C4-2B (cell line): ENCODE measurements at regions not wholly inside any gene's neighbourhood (a gene's known extent, or its start where the extent isn't known, plus 50 kb on each side); places are given as distances from the start of the nearest gene placed in this dataset.

ENCODE experiments used
- ZFX ChIP-seq: fragments of 450-650 bp; IDR thresholded peaks from 2 replicates; pipeline ENCODE4 v1.6.1; 2017
- TF ChIP-seq, protein P1 (sequence below): fragments of 450-650 bp; conservative IDR thresholded peaks from 2 replicates; pipeline ENCODE4 v1.5.1; 2017; ENCODE audit warnings: mild to moderate bottlenecking

GRCh38 chr4:177228599-177228998, 81.1 kb upstream of the NEIL3 start:
- TF ChIP-seq, protein P1, sequence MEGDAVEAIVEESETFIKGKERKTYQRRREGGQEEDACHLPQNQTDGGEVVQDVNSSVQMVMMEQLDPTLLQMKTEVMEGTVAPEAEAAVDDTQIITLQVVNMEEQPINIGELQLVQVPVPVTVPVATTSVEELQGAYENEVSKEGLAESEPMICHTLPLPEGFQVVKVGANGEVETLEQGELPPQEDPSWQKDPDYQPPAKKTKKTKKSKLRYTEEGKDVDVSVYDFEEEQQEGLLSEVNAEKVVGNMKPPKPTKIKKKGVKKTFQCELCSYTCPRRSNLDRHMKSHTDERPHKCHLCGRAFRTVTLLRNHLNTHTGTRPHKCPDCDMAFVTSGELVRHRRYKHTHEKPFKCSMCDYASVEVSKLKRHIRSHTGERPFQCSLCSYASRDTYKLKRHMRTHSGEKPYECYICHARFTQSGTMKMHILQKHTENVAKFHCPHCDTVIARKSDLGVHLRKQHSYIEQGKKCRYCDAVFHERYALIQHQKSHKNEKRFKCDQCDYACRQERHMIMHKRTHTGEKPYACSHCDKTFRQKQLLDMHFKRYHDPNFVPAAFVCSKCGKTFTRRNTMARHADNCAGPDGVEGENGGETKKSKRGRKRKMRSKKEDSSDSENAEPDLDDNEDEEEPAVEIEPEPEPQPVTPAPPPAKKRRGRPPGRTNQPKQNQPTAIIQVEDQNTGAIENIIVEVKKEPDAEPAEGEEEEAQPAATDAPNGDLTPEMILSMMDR: no peak
- no peak for TF ChIP-seq ZFX
